MM.1S (cell line): ENCODE measurements at regions not wholly inside any gene's neighbourhood (a gene's known extent, or its start where the extent isn't known, plus 50 kb on each side); places are given as distances from the start of the nearest gene placed in this dataset.

Experiments
- EZH2 ChIP-seq: fragments of 300-600 bp; sonication (generic); optimal IDR thresholded peaks from 2 replicates; pipeline ENCODE3; 2017; ENCODE audit warnings: low read depth, mild to moderate bottlenecking, antibody characterized with exemption, low read length, mixed read lengths
- EZH2phosphoT487 ChIP-seq: fragments of 300-600 bp; sonication (generic); IDR thresholded peaks from 2 replicates; pipeline ENCODE4 v1.6.1; 2018; ENCODE audit warnings: antibody characterized with exemption, low read length

DNA sequence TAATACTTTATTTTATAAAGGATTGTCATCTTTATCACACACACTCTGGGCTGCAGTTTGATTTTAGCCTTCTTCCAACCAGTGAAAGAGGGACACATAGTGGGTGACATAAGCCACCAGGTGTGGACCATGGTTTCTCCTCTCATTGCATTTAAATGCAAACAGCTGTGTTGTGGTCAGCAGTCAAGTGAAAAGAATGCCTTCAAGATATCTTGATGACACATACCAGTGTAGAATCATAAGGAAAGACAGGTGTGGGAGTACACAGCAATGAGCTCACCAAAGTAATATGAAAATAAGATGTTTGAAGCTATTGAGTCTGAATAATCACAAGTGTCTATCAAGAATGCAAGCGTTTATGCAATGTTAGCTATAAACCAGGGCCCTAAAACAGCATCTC lies 580.0 kb downstream of the XPNPEP1 start:
- no peak for TF ChIP-seq EZH2phosphoT487
- no peak for TF ChIP-seq EZH2
